ENCODE measurements at regions not wholly inside any gene's neighbourhood (a gene's known extent, or its start where the extent isn't known, plus 50 kb on each side); places are given as distances from the start of the nearest gene placed in this dataset.

Small RNA genes lying in the stretch of these regions (small RNA-seq; reads per million reads assigned to genes)
- gene AL359920.1 = 0 reads per million in 6 experiments

All from A549 (cell line).